SW 1271 (cell line): ENCODE measurements at regions not wholly inside any gene's neighbourhood (a gene's known extent, or its start where the extent isn't known, plus 50 kb on each side); places are given as distances from the start of the nearest gene placed in this dataset.

ENCODE experiments used
- DNase-seq, 2 experiments: peaks; one replicate each; lab custom pipeline; 2025; lab: John Stamatoyannopoulos, UW

- no peak for DNase-seq
Measured at GRCh38 chr12:113684053-113684907, 212.6 kb upstream of the LHX5 start.

- DNase-seq, result no peak
Measured at GRCh38 chr12:113683574-113683973, 211.9 kb upstream of the LHX5 start.

GRCh38 chr12:113680868-113681267 is 209.2 kb upstream of the LHX5 start:
- DNase-seq, result no peak

- no peak for DNase-seq
Measured at GRCh38 chr12:113678223-113679119, 206.8 kb upstream of the LHX5 start.

- DNase-seq, result no peak
Measured at GRCh38 chr12:113676547-113676946, 204.9 kb upstream of the LHX5 start.

GRCh38 chr12:113676117-113676516 is 204.4 kb upstream of the LHX5 start:
- no peak for DNase-seq

- no peak for DNase-seq
Measured at GRCh38 chr12:113674996-113675395, 203.3 kb upstream of the LHX5 start.

GRCh38 chr12:113674302-113674701 is 202.6 kb upstream of the LHX5 start:
- no peak for DNase-seq

- no peak for DNase-seq
Measured at GRCh38 chr12:113673458-113674238, 202.0 kb upstream of the LHX5 start.

GRCh38 chr12:113670742-113671141 is 199.1 kb upstream of the LHX5 start:
- no peak for DNase-seq

GRCh38 chr12:113667676-113668356 is 196.1 kb upstream of the LHX5 start:
- no peak for DNase-seq

- no peak for DNase-seq
Measured at GRCh38 chr12:113667095-113667494, 195.4 kb upstream of the LHX5 start.

GRCh38 chr12:113666223-113666622 is 194.6 kb upstream of the LHX5 start:
- no peak for DNase-seq

- no peak for DNase-seq
Measured at GRCh38 chr12:113665457-113665856, 193.8 kb upstream of the LHX5 start.

GRCh38 chr12:113664224-113664681 is 192.6 kb upstream of the LHX5 start:
- no peak for DNase-seq

GRCh38 chr12:113663396-113663795 is 191.7 kb upstream of the LHX5 start:
- DNase-seq, result no peak

GRCh38 chr12:113660936-113661335 is 189.3 kb upstream of the LHX5 start:
- no peak for DNase-seq

GRCh38 chr12:113659416-113659815 is 187.7 kb upstream of the LHX5 start:
- DNase-seq, result no peak

- DNase-seq, result no peak
Measured at GRCh38 chr12:113659015-113659414, 187.3 kb upstream of the LHX5 start.

- no peak for DNase-seq
Measured at GRCh38 chr12:113658006-113658655, 186.5 kb upstream of the LHX5 start.

GRCh38 chr12:113655919-113656318 is 184.2 kb upstream of the LHX5 start:
- no peak for DNase-seq
